ENCODE measurements at regions not wholly inside any gene's neighbourhood (a gene's known extent, or its start where the extent isn't known, plus 50 kb on each side); places are given as distances from the start of the nearest gene placed in this dataset.

DNA sequence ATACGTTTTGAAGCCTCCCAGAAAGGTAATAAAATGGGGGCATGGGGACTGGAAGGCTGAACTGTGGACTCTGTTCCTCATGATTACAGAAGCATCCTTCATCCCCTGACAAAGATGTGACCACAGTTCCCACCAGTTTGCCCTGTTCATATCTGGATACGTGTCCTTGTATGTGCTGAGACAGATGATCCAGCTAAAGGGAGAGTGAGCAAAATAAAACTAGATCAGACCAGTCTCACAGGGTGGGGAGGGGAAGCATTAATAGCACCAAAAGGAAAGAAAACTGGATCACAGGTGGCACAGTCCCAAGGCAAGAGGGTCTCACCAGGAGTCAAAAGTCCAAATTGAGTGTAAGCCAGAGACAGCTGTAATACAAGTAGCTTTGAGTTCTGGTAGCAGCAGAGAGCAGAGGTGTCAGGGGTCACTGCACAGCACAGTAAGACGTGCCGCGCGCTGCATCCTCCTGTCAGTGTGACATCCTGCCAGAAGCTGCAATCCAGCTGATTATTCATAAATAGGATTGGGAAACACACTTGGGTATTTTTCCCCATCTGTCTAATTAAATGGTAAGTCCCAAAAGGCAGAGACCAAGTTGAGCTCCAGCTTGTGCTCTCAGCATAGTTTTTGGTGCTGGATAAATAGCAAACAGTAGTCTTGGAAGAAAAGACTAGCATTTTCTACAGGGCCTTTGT lies 560.0 kb upstream of the CFAP20DC start:
- no peak for DNase-seq (ENCODE audit: low spot score, unreplicated experiment)
- Mint-ChIP-seq H3K9me3 (ENCODE audit: low read depth) (peaks cover 5% of the 10 kb centered on the region), H3K4me3 (ENCODE audit: low read depth) (no peak overlapping the region), H3K27me3 (peaks cover 3% of the 10 kb centered on the region), H3K27ac (no peak overlapping the region), H3K4me1 (ENCODE audit: low read depth) (peaks cover 18% of the 10 kb centered on the region), H3K36me3 (ENCODE audit: insufficient read depth) (peaks cover 2% of the 10 kb centered on the region)
- TF ChIP-seq, protein P1, sequence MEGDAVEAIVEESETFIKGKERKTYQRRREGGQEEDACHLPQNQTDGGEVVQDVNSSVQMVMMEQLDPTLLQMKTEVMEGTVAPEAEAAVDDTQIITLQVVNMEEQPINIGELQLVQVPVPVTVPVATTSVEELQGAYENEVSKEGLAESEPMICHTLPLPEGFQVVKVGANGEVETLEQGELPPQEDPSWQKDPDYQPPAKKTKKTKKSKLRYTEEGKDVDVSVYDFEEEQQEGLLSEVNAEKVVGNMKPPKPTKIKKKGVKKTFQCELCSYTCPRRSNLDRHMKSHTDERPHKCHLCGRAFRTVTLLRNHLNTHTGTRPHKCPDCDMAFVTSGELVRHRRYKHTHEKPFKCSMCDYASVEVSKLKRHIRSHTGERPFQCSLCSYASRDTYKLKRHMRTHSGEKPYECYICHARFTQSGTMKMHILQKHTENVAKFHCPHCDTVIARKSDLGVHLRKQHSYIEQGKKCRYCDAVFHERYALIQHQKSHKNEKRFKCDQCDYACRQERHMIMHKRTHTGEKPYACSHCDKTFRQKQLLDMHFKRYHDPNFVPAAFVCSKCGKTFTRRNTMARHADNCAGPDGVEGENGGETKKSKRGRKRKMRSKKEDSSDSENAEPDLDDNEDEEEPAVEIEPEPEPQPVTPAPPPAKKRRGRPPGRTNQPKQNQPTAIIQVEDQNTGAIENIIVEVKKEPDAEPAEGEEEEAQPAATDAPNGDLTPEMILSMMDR (IDR thresholded peaks at IDR 0.05; ENCODE audit: unreplicated experiment) = no peak

DNA sequence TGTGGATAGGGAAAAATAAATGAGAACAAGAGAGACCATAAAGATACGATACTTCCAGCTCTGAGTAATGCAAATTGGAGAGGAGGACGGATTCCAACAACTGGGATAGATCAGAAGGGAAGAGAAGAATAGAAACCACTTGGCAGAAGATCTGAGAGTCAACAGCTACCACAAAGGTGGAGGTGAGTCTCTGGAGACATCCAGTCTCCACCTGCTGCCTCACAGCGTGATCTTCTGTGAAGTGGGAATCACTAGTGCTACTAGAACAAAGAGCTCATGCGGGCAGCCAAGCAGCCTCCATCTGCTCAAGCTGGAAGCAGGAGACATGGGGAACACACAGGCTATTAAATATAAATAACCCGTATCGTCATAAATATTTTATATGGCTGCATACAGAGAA lies 558.5 kb upstream of the CFAP20DC start:
- no peak for DNase-seq (ENCODE audit: low spot score, unreplicated experiment)

DNA sequence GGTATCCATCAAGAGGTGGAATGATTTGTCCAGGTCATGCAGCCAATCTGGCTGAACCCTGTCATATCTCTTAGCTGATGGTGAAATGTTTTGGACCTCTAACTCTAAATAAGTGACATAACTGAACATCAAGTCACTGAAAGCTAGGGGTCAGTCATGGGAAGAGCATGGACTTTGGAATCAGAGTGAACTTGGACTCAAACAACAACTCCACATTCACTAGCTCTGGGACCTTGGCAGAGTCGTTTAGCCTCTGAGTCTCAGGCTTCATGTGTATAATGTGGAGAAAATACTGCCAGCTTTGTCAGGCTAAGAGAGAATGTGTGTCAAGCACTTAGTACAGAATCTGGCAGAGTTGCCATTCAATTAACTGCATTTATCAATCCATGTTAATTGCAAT lies 557.8 kb upstream of the CFAP20DC start:
- no peaks in the 10 kb centered on the region for H3K36me3 Mint-ChIP-seq (ENCODE audit: insufficient read depth)
- TF ChIP-seq, protein P1 (IDR thresholded peaks at IDR 0.05; ENCODE audit: unreplicated experiment) = no peak
- DNase-seq (ENCODE audit: low spot score, unreplicated experiment) = no peak
- peaks cover 3% of the 10 kb centered on the region for H3K27me3 Mint-ChIP-seq
- H3K9me3 Mint-ChIP-seq (ENCODE audit: low read depth) = no peaks in the 10 kb centered on the region
- no peak overlapping the region for H3K4me3 Mint-ChIP-seq (ENCODE audit: low read depth)
- H3K27ac Mint-ChIP-seq = no peak overlapping the region
- peaks cover 18% of the 10 kb centered on the region for H3K4me1 Mint-ChIP-seq (ENCODE audit: low read depth)

More for the DNA sequence above, 558.5 kb upstream of the CFAP20DC start:
- Mint-ChIP-seq H3K27me3 (peaks cover 3% of the 10 kb centered on the region), H3K9me3 (ENCODE audit: low read depth) (peaks cover 5% of the 10 kb centered on the region), H3K4me3 (ENCODE audit: low read depth) (no peak overlapping the region), H3K27ac (no peak overlapping the region), H3K4me1 (ENCODE audit: low read depth) (peaks cover 18% of the 10 kb centered on the region), H3K36me3 (ENCODE audit: insufficient read depth) (peaks cover 2% of the 10 kb centered on the region)
- TF ChIP-seq, protein P1 (IDR thresholded peaks at IDR 0.05; ENCODE audit: unreplicated experiment) = no peak

DNA sequence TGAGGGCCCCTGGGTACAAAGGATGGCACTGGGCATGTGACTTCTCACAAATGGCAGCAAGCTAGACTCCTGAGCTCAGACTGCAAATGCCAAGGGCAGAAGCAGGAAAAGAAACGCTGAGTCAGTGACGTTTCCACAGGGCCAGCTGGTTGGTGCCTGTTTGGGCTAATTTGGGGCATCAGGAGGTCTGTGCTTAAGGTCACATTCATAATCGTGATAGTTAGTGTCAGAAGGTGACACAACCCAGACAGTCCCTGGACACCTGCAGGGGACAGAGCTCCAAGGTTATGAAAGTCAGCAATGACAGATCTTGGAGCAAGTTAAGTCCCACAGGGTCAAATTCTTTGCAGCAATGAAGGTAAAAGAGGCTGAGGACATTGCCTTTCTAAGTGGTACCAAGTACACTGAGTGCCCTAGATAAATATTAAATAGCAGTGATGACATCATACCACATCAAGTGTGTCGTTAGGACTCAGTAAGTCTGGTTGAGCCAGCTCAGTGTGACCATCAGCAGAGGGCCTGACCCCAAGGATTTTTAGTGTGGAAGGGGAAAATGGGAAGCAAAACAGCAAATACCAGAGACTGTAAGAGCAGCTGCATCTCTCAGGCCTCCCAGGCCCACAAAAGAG lies 556.9 kb upstream of the CFAP20DC start:
- no peak for DNase-seq (ENCODE audit: low spot score, unreplicated experiment)
- Mint-ChIP-seq H3K4me1 (ENCODE audit: low read depth) (peaks cover 16% of the 10 kb centered on the region), H3K27ac (no peak overlapping the region), H3K36me3 (ENCODE audit: insufficient read depth) (no peaks in the 10 kb centered on the region), H3K9me3 (ENCODE audit: low read depth) (no peaks in the 10 kb centered on the region), H3K4me3 (ENCODE audit: low read depth) (no peak overlapping the region), H3K27me3 (peaks cover 4% of the 10 kb centered on the region)
- TF ChIP-seq, protein P1 (IDR thresholded peaks at IDR 0.05; ENCODE audit: unreplicated experiment) = no peak

DNA sequence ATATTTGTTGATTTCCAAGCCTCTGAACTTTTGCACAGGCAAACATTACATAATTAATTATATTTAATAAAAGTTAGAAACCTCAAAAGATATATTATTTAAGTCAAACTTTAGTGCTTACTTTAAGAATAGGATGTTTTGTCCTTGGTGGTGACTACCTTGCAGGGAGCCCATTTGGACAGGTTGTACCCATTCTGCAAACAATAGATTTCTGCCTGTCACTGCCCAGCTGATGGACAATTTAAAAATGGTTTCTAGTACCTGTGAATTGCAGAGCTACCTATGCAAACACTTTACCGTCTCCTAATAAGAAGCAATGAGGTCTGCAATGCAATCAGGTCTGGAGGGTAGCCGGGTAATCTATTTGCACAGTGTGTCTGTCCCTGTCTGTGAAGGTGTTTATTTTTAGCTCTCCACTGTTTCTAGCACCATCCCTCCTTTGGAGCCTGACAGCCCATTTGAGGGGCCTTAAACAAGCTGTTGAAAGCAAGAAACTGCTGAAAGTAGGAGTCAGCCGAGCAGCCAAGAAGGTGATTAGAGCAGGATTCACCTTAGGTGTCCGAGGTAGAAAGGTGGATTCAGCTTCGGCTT lies 556.2 kb upstream of the CFAP20DC start:
- Mint-ChIP-seq H3K27me3 (peaks cover 11% of the 10 kb centered on the region), H3K36me3 (ENCODE audit: insufficient read depth) (no peaks in the 10 kb centered on the region), H3K27ac (no peak overlapping the region), H3K4me3 (ENCODE audit: low read depth) (no peak overlapping the region), H3K9me3 (ENCODE audit: low read depth) (no peaks in the 10 kb centered on the region), H3K4me1 (ENCODE audit: low read depth) (peaks cover 9% of the 10 kb centered on the region)
- TF ChIP-seq, protein P1 (IDR thresholded peaks at IDR 0.05; ENCODE audit: unreplicated experiment) = no peak
- DNase-seq (ENCODE audit: low spot score, unreplicated experiment) = no peak

All from progenitor cell of endocrine pancreas (in vitro differentiated cells).